Uterus (tissue), 3 donors: ENCODE measurements at regions not wholly inside any gene's neighbourhood (a gene's known extent, or its start where the extent isn't known, plus 50 kb on each side); places are given as distances from the start of the nearest gene placed in this dataset.
"Not testable (repeated sequence)": the region's sequence is repeated elsewhere in the genome, so short reads cannot be mapped to it uniquely, and the experiment has no call there.

Source experiments
- DNase-seq, 2 donors: peaks; one replicate each; pipeline ENCODE4 v3.0.0-alpha.2; 2019 to 2020
- H3K27ac ChIP-seq, 2 donors: fragments of 200-600 bp; sonication (generic); 1 replicate in 1 of 2; 2 replicates in 1 of 2; pipeline ENCODE4 v1.5.1; 2016 to 2018
- H3K27me3 ChIP-seq, 2 donors: fragments of 200-600 bp; sonication (generic); one replicate each; pipeline ENCODE4 v1.5.1; 2018 to 2019; ENCODE audit warnings: control low read depth in 1 of 2
- H3K36me3 ChIP-seq, 2 donors: fragments of 200-600 bp; sonication (generic); one replicate each; pipeline ENCODE4 v1.5.1; 2019; ENCODE audit warnings: control low read depth in 1 of 2
- H3K4me1 ChIP-seq, 2 donors: fragments of 200-600 bp; sonication (generic); one replicate each; pipeline ENCODE4 v1.5.1; 2018 to 2019; ENCODE audit warnings: control low read depth in 1 of 2
- H3K4me3 ChIP-seq, 2 donors: fragments of 200-600 bp; sonication (generic); 1 replicate in 1 of 2; 2 replicates in 1 of 2; pipeline ENCODE4 v1.5.1; 2018 to 2019; ENCODE audit warnings: mild to moderate bottlenecking in 1 of 2
- H3K9me3 ChIP-seq, 2 donors: fragments of 200-600 bp; sonication (generic); one replicate each; pipeline ENCODE4 v1.5.1; 2019; ENCODE audit warnings: control low read depth in 1 of 2
- CTCF ChIP-seq, 4 experiments: fragments of 200-600 bp in 2 of 4; fragments of 450-650 bp in 2 of 4; sonication (generic) in 2 of 4; IDR thresholded peaks; one replicate each; pipeline ENCODE4 v1.5.1; 2016 to 2019; ENCODE audit warnings: antibody characterized with exemption in 4 of 4, mild to moderate bottlenecking in 2 of 4, moderate library complexity in 1 of 4
- POLR2A ChIP-seq, 2 donors: fragments of 450-650 bp; IDR thresholded peaks; one replicate each; pipeline ENCODE4 v1.6.1; 2016; ENCODE audit warnings: antibody characterized with exemption in 2 of 2, mild to moderate bottlenecking in 1 of 2, moderate library complexity in 1 of 2
- intact Hi-C: fragments of 100-400 bp; cut with DNase I; formaldehyde crosslinking; loops from one replicate; pipeline ENCODE4 v1.15.1; 2023; ENCODE audit warnings: low total_unique reads
- donor health status: DM: yes; HTN: yes; CAD: no.

- H3K9me3 ChIP-seq: no peaks in the 10 kb centered on the region
- H3K27ac ChIP-seq: peak overlapping the region; percentile 79 to 88
- no peak overlapping the region for H3K4me3 ChIP-seq
- intact Hi-C loops: loop anchor here (10.0 kb wide), 1 partner anchor 101 kb away; no protein-coding TSS in a partner anchor
- H3K4me1 ChIP-seq: peaks cover 0 to 9% of the 10 kb centered on the region in 2 donors
- H3K27me3 ChIP-seq: no peaks in the 10 kb centered on the region
- no peak for TF ChIP-seq POLR2A (IDR thresholded peaks at IDR 0.05)
- TF ChIP-seq CTCF (IDR thresholded peaks at IDR 0.05): no peak
- H3K36me3 ChIP-seq: no peaks in the 10 kb centered on the region
- peak in 1 of 2 donors; percentile 63 for DNase-seq
Measured at GRCh38 chr15:31435912-31436628, 109.4 kb downstream of the KLF13 start.

GRCh38 chr15:31437686-31438085, 111.1 kb downstream of the KLF13 start:
- DNase-seq: no peak
- H3K4me3 ChIP-seq: no peak overlapping the region
- no peaks in the 10 kb centered on the region for H3K36me3 ChIP-seq
- TF ChIP-seq CTCF (IDR thresholded peaks at IDR 0.05) (no peak), POLR2A (IDR thresholded peaks at IDR 0.05) (no peak)
- intact Hi-C loops: loop anchor here (10.0 kb wide), 1 partner anchor 103 kb away; no protein-coding TSS in a partner anchor
- peaks cover 0 to 9% of the 10 kb centered on the region in 2 donors for H3K4me1 ChIP-seq
- H3K27me3 ChIP-seq: no peaks in the 10 kb centered on the region
- H3K9me3 ChIP-seq: no peaks in the 10 kb centered on the region
- H3K27ac ChIP-seq: no peak overlapping the region

GRCh38 chr15:31438601-31439265, 112.1 kb downstream of the KLF13 start:
- H3K4me1 ChIP-seq: peaks cover 0 to 9% of the 10 kb centered on the region in 2 donors
- H3K9me3 ChIP-seq: no peaks in the 10 kb centered on the region
- H3K4me3 ChIP-seq: no peak overlapping the region
- H3K27ac ChIP-seq: no peak overlapping the region
- H3K27me3 ChIP-seq: no peaks in the 10 kb centered on the region
- intact Hi-C loops: loop anchor here (10.0 kb wide), 1 partner anchor 104 kb away; no protein-coding TSS in a partner anchor
- H3K36me3 ChIP-seq: no peaks in the 10 kb centered on the region
- no peak for TF ChIP-seq CTCF (IDR thresholded peaks at IDR 0.05)
- TF ChIP-seq POLR2A (IDR thresholded peaks at IDR 0.05): no peak
- DNase-seq: no peak

- Histone ChIP-seq H3K36me3 (no peaks in the 10 kb centered on the region), H3K9me3 (no peaks in the 10 kb centered on the region), H3K27ac (no peak overlapping the region), H3K4me1 (peaks cover 0 to 9% of the 10 kb centered on the region in 2 donors), H3K27me3 (no peaks in the 10 kb centered on the region), H3K4me3 (no peak overlapping the region)
- intact Hi-C loops: loop anchor here (10.0 kb wide), 1 partner anchor 105 kb away; no protein-coding TSS in a partner anchor
- no peak for DNase-seq
- TF ChIP-seq CTCF (IDR thresholded peaks at IDR 0.05) (no peak), POLR2A (IDR thresholded peaks at IDR 0.05) (no peak)
Measured at GRCh38 chr15:31439328-31439727, 112.7 kb downstream of the KLF13 start.

GRCh38 chr15:31440216-31440615, 113.6 kb downstream of the KLF13 start:
- H3K4me1 ChIP-seq, DNase-seq, H3K27me3 ChIP-seq, H3K36me3 ChIP-seq, intact Hi-C loops, H3K9me3 ChIP-seq: not testable (repeated sequence)
- peak overlapping the region; percentile 73 to 88 for H3K27ac ChIP-seq
- H3K4me3 ChIP-seq: peak overlapping the region in 1 of 2 donors; percentile 35
